HL-60 (cell line): ENCODE measurements at regions not wholly inside any gene's neighbourhood (a gene's known extent, or its start where the extent isn't known, plus 50 kb on each side); places are given as distances from the start of the nearest gene placed in this dataset.

ENCODE experiments used
- DNase-seq, 2 experiments: peaks; one replicate each; pipeline ENCODE4 v3.0.0-alpha.2; 2010 to 2020; ENCODE audit warnings: low read depth in 1 of 2, low spot score in 1 of 2
- H3K27ac ChIP-seq: fragments of 250-450 bp; sonication (Bioruptor Pico); replicated peaks from 2 replicates; pipeline ENCODE4 v1.5.1; 2020; ENCODE audit warnings: mild to moderate bottlenecking, moderate library complexity
- H3K27me3 ChIP-seq: fragments of 250-450 bp; sonication (Bioruptor Pico); 2 replicates; pipeline ENCODE4 v1.5.1; 2021; ENCODE audit warnings: mild to moderate bottlenecking, moderate library complexity; ENCODE audit not compliant: insufficient read depth, poor library complexity, severe bottlenecking
- H3K4me3 ChIP-seq: replicated peaks from 2 replicates; pipeline ENCODE4 v1.5.1; 2011; ENCODE audit warnings: mild to moderate bottlenecking, control low read depth, low read length; ENCODE audit not compliant: insufficient read depth
- GABPA ChIP-seq: IDR thresholded peaks from 2 replicates; pipeline ENCODE4 v1.6.1; 2012; ENCODE audit warnings: low read depth
- POLR2AphosphoS5 ChIP-seq: IDR thresholded peaks from 2 replicates; pipeline ENCODE4 v1.6.1; 2012; ENCODE audit warnings: low read depth
- SPI1 ChIP-seq: IDR thresholded peaks from 2 replicates; pipeline ENCODE4 v1.6.1; 2012; ENCODE audit warnings: low read depth, mild to moderate bottlenecking, borderline replicate concordance
- TF ChIP-seq, protein P1 (sequence below): IDR thresholded peaks from 2 replicates; pipeline ENCODE4 v1.6.1; 2012; ENCODE audit warnings: low read depth; ENCODE audit not compliant: insufficient replicate concordance
- TF ChIP-seq, protein P2 (sequence below): IDR thresholded peaks from one replicate; pipeline ENCODE4 v1.5.1; 2011; ENCODE audit warnings: low read length, control low read depth, inconsistent platforms; ENCODE audit not compliant: insufficient read depth

DNA sequence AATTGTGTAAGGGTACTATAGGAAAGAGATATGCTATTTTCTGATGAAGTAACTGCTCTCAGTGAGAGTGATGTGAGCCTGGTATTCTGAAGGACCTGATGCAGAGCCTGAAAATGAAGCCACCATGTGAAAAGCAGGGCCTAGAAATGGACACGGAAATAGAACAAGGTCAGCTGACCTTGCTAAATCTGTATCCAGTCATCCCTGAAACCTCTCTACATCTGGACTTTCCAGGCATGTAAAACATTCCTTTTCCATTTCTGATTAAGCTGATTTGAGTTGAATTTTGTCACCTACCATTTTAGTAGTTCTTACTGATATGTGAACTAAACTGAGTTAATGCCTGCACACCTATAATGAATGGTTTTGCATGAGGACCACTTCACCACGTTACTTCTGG is 72.4 kb upstream of the NEIL3 start:
- TF ChIP-seq, protein P1, sequence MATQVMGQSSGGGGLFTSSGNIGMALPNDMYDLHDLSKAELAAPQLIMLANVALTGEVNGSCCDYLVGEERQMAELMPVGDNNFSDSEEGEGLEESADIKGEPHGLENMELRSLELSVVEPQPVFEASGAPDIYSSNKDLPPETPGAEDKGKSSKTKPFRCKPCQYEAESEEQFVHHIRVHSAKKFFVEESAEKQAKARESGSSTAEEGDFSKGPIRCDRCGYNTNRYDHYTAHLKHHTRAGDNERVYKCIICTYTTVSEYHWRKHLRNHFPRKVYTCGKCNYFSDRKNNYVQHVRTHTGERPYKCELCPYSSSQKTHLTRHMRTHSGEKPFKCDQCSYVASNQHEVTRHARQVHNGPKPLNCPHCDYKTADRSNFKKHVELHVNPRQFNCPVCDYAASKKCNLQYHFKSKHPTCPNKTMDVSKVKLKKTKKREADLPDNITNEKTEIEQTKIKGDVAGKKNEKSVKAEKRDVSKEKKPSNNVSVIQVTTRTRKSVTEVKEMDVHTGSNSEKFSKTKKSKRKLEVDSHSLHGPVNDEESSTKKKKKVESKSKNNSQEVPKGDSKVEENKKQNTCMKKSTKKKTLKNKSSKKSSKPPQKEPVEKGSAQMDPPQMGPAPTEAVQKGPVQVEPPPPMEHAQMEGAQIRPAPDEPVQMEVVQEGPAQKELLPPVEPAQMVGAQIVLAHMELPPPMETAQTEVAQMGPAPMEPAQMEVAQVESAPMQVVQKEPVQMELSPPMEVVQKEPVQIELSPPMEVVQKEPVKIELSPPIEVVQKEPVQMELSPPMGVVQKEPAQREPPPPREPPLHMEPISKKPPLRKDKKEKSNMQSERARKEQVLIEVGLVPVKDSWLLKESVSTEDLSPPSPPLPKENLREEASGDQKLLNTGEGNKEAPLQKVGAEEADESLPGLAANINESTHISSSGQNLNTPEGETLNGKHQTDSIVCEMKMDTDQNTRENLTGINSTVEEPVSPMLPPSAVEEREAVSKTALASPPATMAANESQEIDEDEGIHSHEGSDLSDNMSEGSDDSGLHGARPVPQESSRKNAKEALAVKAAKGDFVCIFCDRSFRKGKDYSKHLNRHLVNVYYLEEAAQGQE, result no peak
- TF ChIP-seq GABPA, result no peak
- TF ChIP-seq, protein P2, sequence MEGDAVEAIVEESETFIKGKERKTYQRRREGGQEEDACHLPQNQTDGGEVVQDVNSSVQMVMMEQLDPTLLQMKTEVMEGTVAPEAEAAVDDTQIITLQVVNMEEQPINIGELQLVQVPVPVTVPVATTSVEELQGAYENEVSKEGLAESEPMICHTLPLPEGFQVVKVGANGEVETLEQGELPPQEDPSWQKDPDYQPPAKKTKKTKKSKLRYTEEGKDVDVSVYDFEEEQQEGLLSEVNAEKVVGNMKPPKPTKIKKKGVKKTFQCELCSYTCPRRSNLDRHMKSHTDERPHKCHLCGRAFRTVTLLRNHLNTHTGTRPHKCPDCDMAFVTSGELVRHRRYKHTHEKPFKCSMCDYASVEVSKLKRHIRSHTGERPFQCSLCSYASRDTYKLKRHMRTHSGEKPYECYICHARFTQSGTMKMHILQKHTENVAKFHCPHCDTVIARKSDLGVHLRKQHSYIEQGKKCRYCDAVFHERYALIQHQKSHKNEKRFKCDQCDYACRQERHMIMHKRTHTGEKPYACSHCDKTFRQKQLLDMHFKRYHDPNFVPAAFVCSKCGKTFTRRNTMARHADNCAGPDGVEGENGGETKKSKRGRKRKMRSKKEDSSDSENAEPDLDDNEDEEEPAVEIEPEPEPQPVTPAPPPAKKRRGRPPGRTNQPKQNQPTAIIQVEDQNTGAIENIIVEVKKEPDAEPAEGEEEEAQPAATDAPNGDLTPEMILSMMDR, result no peak
- no peak for TF ChIP-seq POLR2AphosphoS5
- no peak for TF ChIP-seq SPI1
- Histone ChIP-seq H3K27ac (no peak overlapping the region), H3K27me3 (no peaks in the 10 kb centered on the region), H3K4me3 (no peak overlapping the region)
- no peak for DNase-seq

- no peak for DNase-seq
- no peak overlapping the region for H3K27ac ChIP-seq
- H3K27me3 ChIP-seq, result no peaks in the 10 kb centered on the region
Observed at GRCh38 chr4:177239477-177239876, 70.2 kb upstream of the NEIL3 start.

DNA sequence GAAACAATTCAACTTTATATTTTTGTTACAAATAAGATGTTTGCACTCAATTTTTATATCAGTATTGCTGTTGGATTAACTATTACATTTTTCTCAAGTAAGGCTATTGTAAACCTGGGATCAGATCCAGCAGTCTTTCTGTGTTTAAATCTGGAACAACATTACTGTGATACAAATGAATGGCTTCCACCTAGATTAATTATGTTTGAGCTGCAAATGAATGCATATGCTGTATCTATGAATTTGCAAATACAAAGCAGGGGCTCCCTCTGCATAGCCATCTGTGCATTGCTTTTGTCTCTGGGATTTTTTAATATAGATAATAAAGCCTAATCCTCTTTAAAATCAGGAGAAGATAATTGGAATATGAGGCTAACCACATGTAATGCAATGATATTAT is 69.8 kb upstream of the NEIL3 start:
- Histone ChIP-seq H3K27ac (no peak overlapping the region), H3K27me3 (no peaks in the 10 kb centered on the region), H3K4me3 (no peak overlapping the region)
- DNase-seq, result no peak
- TF ChIP-seq POLR2AphosphoS5 (no peak), GABPA (no peak), SPI1 (no peak)
- TF ChIP-seq, protein P2, result no peak
- TF ChIP-seq, protein P1, result no peak

More at GRCh38 chr4:177239477-177239876, 70.2 kb upstream of the NEIL3 start:
- H3K4me3 ChIP-seq, result no peak overlapping the region
- no peak for TF ChIP-seq POLR2AphosphoS5
- TF ChIP-seq GABPA, result no peak
- TF ChIP-seq, protein P1, result no peak
- no peak for TF ChIP-seq SPI1
- TF ChIP-seq, protein P2, result no peak
